ENCODE measurements at regions not wholly inside any gene's neighbourhood (a gene's known extent, or its start where the extent isn't known, plus 50 kb on each side); places are given as distances from the start of the nearest gene placed in this dataset.

- H2BK120ac ChIP-seq (ENCODE audit: low read depth, low read length), result no peak overlapping the region
- no peaks in the 10 kb centered on the region for H3K4me1 ChIP-seq (ENCODE audit: control insufficient read depth in 2 of 2, insufficient read depth in 1 of 2, low read depth in 1 of 2, low read length in 2 of 2)
- H2BK5ac ChIP-seq (ENCODE audit: low read length), result no peak overlapping the region
- H3K23ac ChIP-seq (ENCODE audit: low read depth, low read length, poor library complexity), result no peak overlapping the region
- no peak overlapping the region for H3K4ac ChIP-seq (ENCODE audit: low read length)
- no peak overlapping the region for H3K18ac ChIP-seq (ENCODE audit: low read length)
- H3K4me3 ChIP-seq (ENCODE audit: low read length in 2 of 2), result no peak overlapping the region
- H3K9ac ChIP-seq (ENCODE audit: low read depth, low read length, poor library complexity), result no peak overlapping the region
- H3K27ac ChIP-seq (replicated peaks; ENCODE audit: low read length), result no peak overlapping the region
- no peak overlapping the region for H2AK5ac ChIP-seq (ENCODE audit: low read depth, low read length)
- H3K79me1 ChIP-seq (ENCODE audit: low read depth, low read length), result no peaks in the 10 kb centered on the region
- no peak overlapping the region for H2BK12ac ChIP-seq (ENCODE audit: low read length)
- H3K27me3 ChIP-seq (ENCODE audit: control insufficient read depth in 3 of 3, insufficient read depth in 3 of 3, low read depth in 1 of 3, low read length in 3 of 3), result peaks cover 0 to 14% (median 0%) of the 10 kb centered on the region in 3 experiments
- no peak overlapping the region for H4K8ac ChIP-seq (ENCODE audit: low read depth, low read length)
- no peak overlapping the region for H3K4me2 ChIP-seq (ENCODE audit: insufficient read depth, low read length, poor library complexity, severe bottlenecking)
- H2BK15ac ChIP-seq (ENCODE audit: low read length), result no peak overlapping the region
- no peak overlapping the region for H4K91ac ChIP-seq (ENCODE audit: low read depth, low read length, poor library complexity)
- H3K14ac ChIP-seq (ENCODE audit: low read length), result no peak overlapping the region
- no peak for DNase-seq (ENCODE audit: low spot score)
- peaks cover 0 to 5% of the 10 kb centered on the region in 2 donors for H3K9me3 ChIP-seq (replicated peaks in 1 of 2; ENCODE audit: control insufficient read depth in 2 of 2, insufficient read depth in 1 of 2, low read depth in 1 of 2, low read length in 2 of 2)
- H3K36me3 ChIP-seq (replicated peaks in 1 of 2; ENCODE audit: control insufficient read depth in 2 of 2, insufficient read depth in 2 of 2, low read length in 2 of 2), result no peaks in the 10 kb centered on the region
- no peak overlapping the region for H2AFZ ChIP-seq (ENCODE audit: low read length)
- WGBS, 2 donors (ENCODE audit: extremely low coverage in 2 of 2, insufficient read length in 2 of 2, insufficient replicate concordance in 1 of 2), result no CpG with 5 or more reads among the region's 9 CpGs
Measured at GRCh38 chr10:124267231-124267885, 151.4 kb downstream of the OAT start.

GRCh38 chr10:124266468-124267230, 152.1 kb downstream of the OAT start:
- DNase-seq (ENCODE audit: low spot score), result no peak
- Histone ChIP-seq H3K4ac (ENCODE audit: low read length) (peak overlapping the region; percentile 15), H3K9me3 (replicated peaks in 1 of 2; ENCODE audit: control insufficient read depth in 2 of 2, insufficient read depth in 1 of 2, low read depth in 1 of 2, low read length in 2 of 2) (no peaks in the 10 kb centered on the region), H2BK5ac (ENCODE audit: low read length) (no peak overlapping the region), H2AFZ (ENCODE audit: low read length) (no peak overlapping the region), H2BK15ac (ENCODE audit: low read length) (peak overlapping the region; percentile 50), H3K4me2 (ENCODE audit: insufficient read depth, low read length, poor library complexity, severe bottlenecking) (no peak overlapping the region), H3K36me3 (replicated peaks in 1 of 2; ENCODE audit: control insufficient read depth in 2 of 2, insufficient read depth in 2 of 2, low read length in 2 of 2) (no peaks in the 10 kb centered on the region), H3K23ac (ENCODE audit: low read depth, low read length, poor library complexity) (no peak overlapping the region), H3K14ac (ENCODE audit: low read length) (no peak overlapping the region), H4K91ac (ENCODE audit: low read depth, low read length, poor library complexity) (no peak overlapping the region), H3K9ac (ENCODE audit: low read depth, low read length, poor library complexity) (no peak overlapping the region), H3K18ac (ENCODE audit: low read length) (peak overlapping the region; percentile 62), H3K27ac (replicated peaks; ENCODE audit: low read length) (no peak overlapping the region), H3K79me1 (ENCODE audit: low read depth, low read length) (no peaks in the 10 kb centered on the region), H2AK5ac (ENCODE audit: low read depth, low read length) (no peak overlapping the region), H2BK12ac (ENCODE audit: low read length) (no peak overlapping the region), H2BK120ac (ENCODE audit: low read depth, low read length) (no peak overlapping the region), H3K4me3 (ENCODE audit: low read length in 2 of 2) (no peak overlapping the region), H4K8ac (ENCODE audit: low read depth, low read length) (no peak overlapping the region), H3K27me3 (ENCODE audit: control insufficient read depth in 3 of 3, insufficient read depth in 3 of 3, low read depth in 1 of 3, low read length in 3 of 3) (peaks cover 0 to 15% (median 0%) of the 10 kb centered on the region in 3 experiments), H3K4me1 (ENCODE audit: control insufficient read depth in 2 of 2, insufficient read depth in 1 of 2, low read depth in 1 of 2, low read length in 2 of 2) (no peaks in the 10 kb centered on the region)
- no CpG with 5 or more reads among the region's 15 CpGs for WGBS, 2 donors (ENCODE audit: extremely low coverage in 2 of 2, insufficient read length in 2 of 2, insufficient replicate concordance in 1 of 2)

DNA sequence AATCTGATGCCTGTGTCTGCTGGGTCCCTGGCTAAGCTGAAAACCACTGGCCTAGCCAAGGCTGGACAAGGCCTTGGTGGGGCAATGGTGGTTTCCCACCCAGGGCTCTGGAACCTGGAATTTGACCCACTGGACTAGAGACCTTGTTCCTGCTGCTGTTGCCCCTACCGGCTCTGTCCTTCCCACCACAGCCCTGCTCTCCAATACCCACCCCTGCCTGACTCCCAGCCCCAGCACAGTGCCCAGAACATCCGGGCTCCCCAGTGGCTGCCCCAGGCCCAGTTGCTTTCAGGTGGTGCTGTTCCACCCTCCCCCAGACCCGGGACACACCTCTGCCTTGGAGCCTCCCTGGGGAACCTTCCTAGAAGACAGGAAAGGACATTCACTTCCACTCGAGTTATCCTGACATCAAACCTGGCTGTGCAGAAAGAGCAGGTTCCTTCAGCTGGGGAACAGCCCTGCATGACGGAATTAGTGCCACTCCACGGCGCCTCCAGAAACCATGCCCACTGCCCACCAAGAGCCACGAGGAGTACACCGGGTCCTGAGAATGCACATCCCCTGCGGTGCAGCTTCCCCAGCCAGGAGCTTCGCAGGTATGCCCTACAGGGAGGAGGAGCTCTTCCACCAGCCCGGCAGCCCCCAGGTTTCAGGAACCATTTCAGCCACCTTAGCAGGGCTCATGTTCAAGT, 152.8 kb downstream of the OAT start:
- Histone ChIP-seq H4K91ac (ENCODE audit: low read depth, low read length, poor library complexity) (no peak overlapping the region), H2BK15ac (ENCODE audit: low read length) (no peak overlapping the region)

DNA sequence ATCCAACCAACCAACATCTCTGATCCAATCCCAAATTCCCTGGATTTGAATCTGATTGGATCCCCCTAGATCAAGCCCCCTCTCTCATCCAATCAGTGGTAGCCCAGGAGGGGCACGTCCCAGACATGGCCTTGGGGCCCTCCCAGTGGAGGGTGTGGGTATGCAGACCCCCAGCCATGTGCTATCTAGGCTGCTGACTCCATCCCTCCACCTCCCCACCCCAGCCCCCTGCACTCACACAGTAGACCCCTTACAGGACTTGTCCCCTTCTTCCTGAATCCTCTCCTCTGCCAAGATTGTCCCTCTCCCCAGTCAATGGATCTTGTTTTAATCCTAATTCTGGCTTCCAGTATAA, 153.4 kb downstream of the OAT start:
- no peak overlapping the region for H4K91ac ChIP-seq (ENCODE audit: low read depth, low read length, poor library complexity)
- no peak overlapping the region for H3K18ac ChIP-seq (ENCODE audit: low read length)
- no peak overlapping the region for H2BK120ac ChIP-seq (ENCODE audit: low read depth, low read length)
- H3K9me3 ChIP-seq (replicated peaks in 1 of 2; ENCODE audit: control insufficient read depth in 2 of 2, insufficient read depth in 1 of 2, low read depth in 1 of 2, low read length in 2 of 2), result no peaks in the 10 kb centered on the region
- no peak overlapping the region for H2AK5ac ChIP-seq (ENCODE audit: low read depth, low read length)
- no peak overlapping the region for H3K14ac ChIP-seq (ENCODE audit: low read length)
- no peak for DNase-seq (ENCODE audit: low spot score)
- peaks cover 0 to 15% (median 0%) of the 10 kb centered on the region in 3 experiments for H3K27me3 ChIP-seq (ENCODE audit: control insufficient read depth in 3 of 3, insufficient read depth in 3 of 3, low read depth in 1 of 3, low read length in 3 of 3)
- no peak overlapping the region for H2AFZ ChIP-seq (ENCODE audit: low read length)
- H3K9ac ChIP-seq (ENCODE audit: low read depth, low read length, poor library complexity), result no peak overlapping the region
- no peak overlapping the region for H3K4ac ChIP-seq (ENCODE audit: low read length)
- no peaks in the 10 kb centered on the region for H3K79me1 ChIP-seq (ENCODE audit: low read depth, low read length)
- H3K4me2 ChIP-seq (ENCODE audit: insufficient read depth, low read length, poor library complexity, severe bottlenecking), result no peak overlapping the region
- H4K8ac ChIP-seq (ENCODE audit: low read depth, low read length), result no peak overlapping the region
- H3K27ac ChIP-seq (replicated peaks; ENCODE audit: low read length), result no peak overlapping the region
- H3K4me1 ChIP-seq (ENCODE audit: control insufficient read depth in 2 of 2, insufficient read depth in 1 of 2, low read depth in 1 of 2, low read length in 2 of 2), result no peaks in the 10 kb centered on the region
- no peak overlapping the region for H3K4me3 ChIP-seq (ENCODE audit: low read length in 2 of 2)
- H3K36me3 ChIP-seq (replicated peaks in 1 of 2; ENCODE audit: control insufficient read depth in 2 of 2, insufficient read depth in 2 of 2, low read length in 2 of 2), result no peaks in the 10 kb centered on the region
- no peak overlapping the region for H2BK15ac ChIP-seq (ENCODE audit: low read length)
- no peak overlapping the region for H3K23ac ChIP-seq (ENCODE audit: low read depth, low read length, poor library complexity)
- no CpG with 5 or more reads among the region's 1 CpG for WGBS, 2 donors (ENCODE audit: extremely low coverage in 2 of 2, insufficient read length in 2 of 2, insufficient replicate concordance in 1 of 2)
- no peak overlapping the region for H2BK5ac ChIP-seq (ENCODE audit: low read length)
- no peak overlapping the region for H2BK12ac ChIP-seq (ENCODE audit: low read length)

More for the DNA sequence above, 152.8 kb downstream of the OAT start:
- no peak overlapping the region for H3K4me2 ChIP-seq (ENCODE audit: insufficient read depth, low read length, poor library complexity, severe bottlenecking)
- no peaks in the 10 kb centered on the region for H3K36me3 ChIP-seq (replicated peaks in 1 of 2; ENCODE audit: control insufficient read depth in 2 of 2, insufficient read depth in 2 of 2, low read length in 2 of 2)
- H3K18ac ChIP-seq (ENCODE audit: low read length), result no peak overlapping the region
- DNase-seq (ENCODE audit: low spot score), result no peak
- H3K27ac ChIP-seq (replicated peaks; ENCODE audit: low read length), result no peak overlapping the region
- no peak overlapping the region for H2BK5ac ChIP-seq (ENCODE audit: low read length)
- no peak overlapping the region for H3K4ac ChIP-seq (ENCODE audit: low read length)
- no peak overlapping the region for H2BK120ac ChIP-seq (ENCODE audit: low read depth, low read length)
- no peak overlapping the region for H3K9ac ChIP-seq (ENCODE audit: low read depth, low read length, poor library complexity)
- H3K4me3 ChIP-seq (ENCODE audit: low read length in 2 of 2), result no peak overlapping the region
- no peak overlapping the region for H2BK12ac ChIP-seq (ENCODE audit: low read length)
- no CpG with 5 or more reads among the region's 12 CpGs for WGBS, 2 donors (ENCODE audit: extremely low coverage in 2 of 2, insufficient read length in 2 of 2, insufficient replicate concordance in 1 of 2)
- no peaks in the 10 kb centered on the region for H3K79me1 ChIP-seq (ENCODE audit: low read depth, low read length)
- H2AFZ ChIP-seq (ENCODE audit: low read length), result no peak overlapping the region
- H2AK5ac ChIP-seq (ENCODE audit: low read depth, low read length), result no peak overlapping the region
- H3K4me1 ChIP-seq (ENCODE audit: control insufficient read depth in 2 of 2, insufficient read depth in 1 of 2, low read depth in 1 of 2, low read length in 2 of 2), result no peaks in the 10 kb centered on the region
- peak overlapping the region; percentile 60 for H3K14ac ChIP-seq (ENCODE audit: low read length)
- no peaks in the 10 kb centered on the region for H3K9me3 ChIP-seq (replicated peaks in 1 of 2; ENCODE audit: control insufficient read depth in 2 of 2, insufficient read depth in 1 of 2, low read depth in 1 of 2, low read length in 2 of 2)
- no peak overlapping the region for H4K8ac ChIP-seq (ENCODE audit: low read depth, low read length)
- no peak overlapping the region for H3K23ac ChIP-seq (ENCODE audit: low read depth, low read length, poor library complexity)
- peaks cover 0 to 15% (median 0%) of the 10 kb centered on the region in 3 experiments for H3K27me3 ChIP-seq (ENCODE audit: control insufficient read depth in 3 of 3, insufficient read depth in 3 of 3, low read depth in 1 of 3, low read length in 3 of 3)

Measured in neuronal stem cell (in vitro differentiated cells).